GM19463 (cell line): ENCODE measurements at regions not wholly inside any gene's neighbourhood (a gene's known extent, or its start where the extent isn't known, plus 50 kb on each side); places are given as distances from the start of the nearest gene placed in this dataset.

Source experiments
- ATAC-seq: cut with Tn5 transposase; IDR thresholded peaks from one replicate; pipeline ENCODE4 v1.9.1; 2021; ENCODE audit warnings: mild to moderate bottlenecking, moderate library complexity; ENCODE audit not compliant: unreplicated experiment

DNA sequence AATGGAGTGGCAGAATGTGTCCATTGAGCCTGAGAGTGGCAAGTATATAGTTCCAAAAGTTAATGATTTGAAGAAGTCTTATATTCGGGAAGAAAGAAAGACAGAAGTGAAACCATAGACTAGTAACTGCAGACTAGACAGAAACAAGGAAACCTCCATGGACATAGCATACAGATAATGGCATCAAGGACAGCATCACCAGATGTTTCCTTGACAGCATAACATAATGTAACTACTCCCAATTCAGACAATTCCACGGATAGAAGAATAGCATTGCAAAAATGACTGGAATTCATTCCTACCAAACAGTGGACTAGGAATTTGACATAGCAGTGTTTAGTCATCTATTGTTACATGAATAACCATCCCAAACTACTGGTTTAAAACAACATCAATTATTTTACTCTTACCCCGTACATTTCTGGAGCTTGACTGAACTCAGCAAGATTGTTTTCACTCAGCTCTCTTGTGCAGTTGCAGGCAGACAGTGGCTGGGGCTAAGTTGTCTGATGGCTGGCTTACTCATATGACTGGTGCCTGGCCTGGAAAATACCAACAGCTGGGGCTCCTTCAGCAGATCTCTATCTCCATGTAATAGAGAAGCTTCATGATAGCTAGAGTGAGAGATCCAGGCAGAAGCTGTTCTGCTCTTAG, 109.7 kb upstream of the GADL1 start:
- ATAC-seq: peak; percentile 66

DNA sequence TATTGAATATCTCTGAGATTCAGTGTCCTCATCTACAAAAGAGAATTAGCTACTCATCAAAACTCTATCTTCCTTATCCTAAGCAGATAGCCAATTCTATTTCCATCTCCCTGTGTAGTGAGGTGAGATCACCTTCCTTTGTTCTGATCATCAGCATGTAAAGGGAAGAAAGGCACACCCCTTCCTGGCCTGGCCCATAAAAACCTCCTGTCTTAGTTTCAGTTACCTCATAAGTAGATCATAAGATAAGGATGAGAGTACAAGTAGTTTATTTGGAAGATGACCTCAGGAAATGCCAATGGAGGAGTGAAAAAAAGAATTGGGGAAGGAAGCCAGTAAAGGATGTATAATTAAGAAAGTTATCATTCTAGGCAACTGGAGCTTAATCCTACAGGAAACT, 114.5 kb upstream of the GADL1 start:
- ATAC-seq: no peak

DNA sequence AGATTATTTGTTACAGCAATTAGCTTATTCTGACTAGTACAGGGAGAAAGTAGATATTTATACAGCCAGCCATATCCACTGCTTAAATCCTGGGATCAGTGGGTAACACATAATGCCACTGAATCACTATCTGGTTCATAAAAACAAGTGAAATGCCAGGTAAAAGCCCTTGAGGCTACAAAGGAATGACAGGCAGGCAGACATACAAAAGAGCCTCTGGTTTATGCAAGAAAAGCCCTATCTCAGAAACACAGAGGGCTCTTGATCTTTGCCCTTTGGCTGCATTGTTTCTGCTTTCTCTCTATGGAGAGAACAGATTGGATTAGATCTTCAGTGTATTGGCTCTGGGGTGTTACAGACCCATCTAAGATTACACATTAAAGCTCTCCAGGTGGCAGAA, 115.4 kb upstream of the GADL1 start:
- no peak for ATAC-seq

DNA sequence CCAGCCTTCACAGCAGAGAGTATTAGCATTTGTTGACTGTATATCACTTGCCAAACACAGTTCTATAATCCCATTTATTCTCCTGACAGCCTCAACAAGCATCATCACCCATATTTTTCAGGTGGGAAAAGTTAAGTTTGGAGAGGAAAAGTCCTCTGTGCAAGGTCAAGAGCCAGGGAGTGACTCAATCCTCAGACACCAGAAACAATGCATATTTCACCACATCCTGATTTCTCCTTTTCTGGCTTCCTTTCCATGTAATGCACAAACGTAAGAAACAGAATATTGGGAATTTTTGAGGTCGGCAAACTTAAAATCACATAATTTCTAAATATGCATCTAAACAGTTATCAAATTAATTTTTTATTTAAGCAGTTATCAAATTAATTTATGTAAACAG, 116.0 kb upstream of the GADL1 start:
- ATAC-seq: no peak

DNA sequence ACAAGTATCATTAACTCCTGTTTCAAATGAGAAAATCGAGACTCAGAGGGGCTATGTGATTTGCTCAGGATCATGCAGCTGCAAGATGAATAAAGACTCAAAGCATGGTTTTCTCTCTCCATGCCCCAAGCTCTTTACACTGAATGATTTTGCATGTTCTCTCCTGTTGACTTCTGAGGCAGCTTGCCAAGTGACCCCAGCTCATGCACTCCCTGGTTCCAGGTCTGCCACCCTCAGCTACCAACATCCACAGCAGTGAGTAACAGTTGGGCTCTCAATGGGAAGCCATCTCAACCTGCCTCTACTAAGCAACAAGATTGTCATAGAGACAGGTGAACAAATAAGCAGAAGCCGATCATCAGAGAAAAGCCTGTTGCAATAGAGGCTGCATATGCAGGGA, 116.9 kb upstream of the GADL1 start:
- ATAC-seq: no peak

DNA sequence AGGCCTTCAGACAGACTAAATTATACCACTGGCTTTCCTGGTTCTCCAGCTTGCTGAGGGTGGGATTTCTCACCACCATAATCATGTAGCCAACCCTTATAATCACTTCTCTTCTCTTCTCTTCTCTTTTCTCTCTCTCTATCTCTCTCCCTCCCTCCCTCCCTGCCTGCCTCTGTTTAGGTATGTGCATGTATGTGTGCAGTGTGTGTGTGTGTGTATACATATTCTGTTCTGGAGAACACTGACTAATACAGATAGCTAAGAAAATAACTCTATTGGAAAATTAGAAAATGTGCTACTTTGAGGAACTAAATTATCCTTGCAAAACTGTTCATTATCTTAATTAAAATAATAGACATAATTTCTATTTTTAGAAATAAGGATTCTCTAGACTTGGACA, 118.6 kb upstream of the GADL1 start:
- ATAC-seq: no peak

DNA sequence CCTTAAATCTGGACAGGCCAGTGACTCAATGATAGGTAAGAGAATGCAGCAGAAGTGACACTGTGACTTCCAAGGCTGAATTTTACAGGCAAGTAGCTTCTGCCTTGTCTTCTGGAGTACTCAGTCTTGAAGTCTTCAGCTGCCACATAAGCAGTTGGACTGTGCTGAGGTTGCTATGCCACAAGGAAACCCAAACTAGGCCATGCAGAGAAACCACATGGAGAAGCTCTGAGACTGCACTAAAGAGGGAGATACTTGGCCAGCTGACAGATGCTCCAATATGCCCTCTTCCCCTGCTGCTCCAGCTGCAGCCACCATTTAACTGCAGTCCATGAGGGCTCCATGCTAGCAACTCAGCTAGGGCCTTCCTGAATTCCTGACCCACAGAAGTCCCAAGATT, 119.4 kb upstream of the GADL1 start:
- ATAC-seq: no peak

DNA sequence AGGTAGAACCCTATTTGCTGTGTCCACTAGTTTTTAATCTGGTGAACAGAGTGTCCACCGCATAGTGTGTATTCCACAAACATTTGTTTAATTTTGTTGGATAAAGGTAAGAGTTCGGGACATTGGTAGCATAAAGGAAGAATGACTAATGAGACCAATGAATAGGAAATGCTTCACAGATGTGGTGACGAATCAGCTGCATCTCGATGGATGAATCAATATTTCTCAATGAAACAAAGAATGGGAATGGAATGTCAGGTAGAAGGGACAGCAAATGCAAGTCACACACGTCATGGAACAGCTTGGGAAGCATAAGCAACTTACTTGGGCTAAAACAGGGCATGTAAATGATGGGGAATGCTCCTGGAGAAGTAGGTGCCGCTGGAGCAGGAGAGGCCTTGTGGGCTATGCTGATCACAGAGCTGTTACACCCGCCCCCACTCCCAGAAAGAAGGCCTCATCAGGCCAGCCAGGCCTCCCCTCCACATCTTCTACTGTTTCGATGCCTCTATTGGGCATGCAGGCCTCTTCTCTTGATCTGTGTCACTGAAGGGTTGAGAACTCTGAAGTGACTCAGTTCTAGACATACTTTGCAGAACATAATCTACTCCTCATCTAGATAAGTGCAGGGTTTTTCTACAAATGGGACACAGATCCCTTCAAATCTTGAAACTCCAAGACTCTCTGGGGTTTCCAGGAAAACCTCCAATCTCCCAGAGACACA, 120.0 kb upstream of the GADL1 start:
- no peak for ATAC-seq

DNA sequence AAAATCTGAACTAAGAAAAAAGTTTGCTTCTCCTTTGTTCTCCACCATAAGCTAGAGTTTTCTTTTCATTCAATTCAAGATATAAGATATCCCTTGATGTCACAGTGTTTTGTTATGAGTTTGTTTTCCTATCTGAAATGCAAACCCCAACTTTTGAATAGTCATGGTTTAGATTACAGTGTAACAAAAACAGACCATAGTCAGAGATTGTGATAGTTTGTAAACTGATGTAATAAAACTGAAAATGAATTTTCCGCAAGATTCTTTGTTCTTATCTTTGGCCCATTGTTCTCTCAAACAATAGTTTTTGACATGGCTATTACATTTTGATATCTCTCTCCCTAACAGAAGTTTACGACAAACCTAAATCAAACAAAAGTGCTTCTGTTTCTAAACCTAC, 121.7 kb upstream of the GADL1 start:
- no peak for ATAC-seq

DNA sequence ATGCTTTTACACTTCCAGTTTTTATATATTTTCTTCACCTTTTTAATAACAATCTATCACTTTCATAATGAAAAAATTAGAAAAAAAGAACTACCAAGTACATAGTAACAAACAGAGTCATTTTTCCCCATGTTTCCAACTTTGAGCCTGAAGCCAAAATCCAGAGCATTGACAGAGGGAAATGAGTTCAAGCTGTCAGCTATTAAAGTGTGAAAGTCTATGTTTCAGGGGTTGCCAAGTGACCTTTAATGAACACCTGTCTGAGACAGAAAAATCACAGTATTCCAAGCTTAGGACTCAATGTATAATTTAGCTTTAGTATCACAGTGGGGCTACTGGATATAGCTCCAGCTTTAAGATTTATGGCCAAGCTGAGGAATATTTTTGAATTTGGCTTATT, 128.3 kb upstream of the GADL1 start:
- ATAC-seq: no peak

DNA sequence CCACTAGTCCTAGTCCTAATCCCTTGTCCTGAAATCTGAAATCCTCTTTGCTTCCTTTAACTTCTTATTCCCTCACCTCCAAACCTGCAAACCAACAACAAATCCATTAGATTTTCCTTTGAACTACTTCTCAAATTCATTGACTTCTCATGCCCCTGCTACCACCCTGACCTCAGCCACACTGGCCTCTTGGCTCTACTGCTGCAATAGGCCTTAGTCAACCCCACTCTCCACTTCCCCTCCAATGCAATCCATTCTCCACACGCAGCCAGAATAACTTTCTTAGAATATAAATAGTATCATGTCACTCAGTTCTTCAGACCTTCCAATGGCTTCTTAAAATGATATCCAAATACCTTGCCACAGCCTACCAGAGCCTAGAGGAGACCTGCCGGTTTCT, 131.1 kb upstream of the GADL1 start:
- no peak for ATAC-seq

DNA sequence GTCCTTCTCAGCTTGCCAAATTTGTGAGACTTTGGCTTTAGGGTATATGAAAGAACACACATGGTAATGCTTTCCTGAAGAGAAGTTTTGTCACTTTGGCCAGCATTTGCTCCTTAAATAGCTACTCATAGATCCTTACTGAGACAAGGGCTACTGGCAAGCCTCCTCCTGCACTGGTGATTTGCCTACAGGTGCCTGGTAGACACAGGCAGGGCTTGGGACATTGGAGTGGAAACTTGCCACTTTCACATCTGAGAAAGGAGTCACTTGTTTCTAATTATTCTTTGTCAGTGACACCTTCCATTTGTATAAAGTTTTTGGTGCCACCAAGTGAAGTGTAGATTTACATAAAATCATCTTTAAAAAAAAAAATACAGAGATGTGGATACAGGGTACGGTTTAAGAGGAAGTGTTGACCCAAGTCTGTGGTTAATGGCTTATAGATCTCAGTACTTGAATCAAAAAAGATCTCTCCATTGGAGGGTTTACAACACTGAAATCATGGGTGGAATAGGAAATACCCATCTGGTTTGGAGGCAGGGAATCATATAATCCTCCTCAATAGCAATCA, 132.8 kb upstream of the GADL1 start:
- ATAC-seq: peak; percentile 75

DNA sequence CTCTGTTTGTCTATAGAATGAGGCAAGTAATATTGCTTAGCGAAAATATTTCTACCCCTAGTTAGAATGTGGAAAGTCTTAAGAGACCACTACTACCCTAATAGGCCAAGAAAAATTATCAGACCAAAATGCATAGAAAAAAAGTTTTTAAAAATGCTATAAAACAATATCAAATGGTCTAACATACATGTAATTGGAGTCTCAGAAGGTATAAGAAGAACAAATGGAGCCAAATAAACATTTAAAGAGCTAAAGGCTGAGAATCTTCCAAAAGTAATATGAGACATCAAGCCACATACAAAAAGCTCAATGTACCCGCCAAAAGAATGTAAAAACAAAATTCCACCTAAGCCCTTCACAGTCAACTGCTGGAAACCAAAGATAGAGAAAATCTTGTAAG, 133.5 kb upstream of the GADL1 start:
- no peak for ATAC-seq

DNA sequence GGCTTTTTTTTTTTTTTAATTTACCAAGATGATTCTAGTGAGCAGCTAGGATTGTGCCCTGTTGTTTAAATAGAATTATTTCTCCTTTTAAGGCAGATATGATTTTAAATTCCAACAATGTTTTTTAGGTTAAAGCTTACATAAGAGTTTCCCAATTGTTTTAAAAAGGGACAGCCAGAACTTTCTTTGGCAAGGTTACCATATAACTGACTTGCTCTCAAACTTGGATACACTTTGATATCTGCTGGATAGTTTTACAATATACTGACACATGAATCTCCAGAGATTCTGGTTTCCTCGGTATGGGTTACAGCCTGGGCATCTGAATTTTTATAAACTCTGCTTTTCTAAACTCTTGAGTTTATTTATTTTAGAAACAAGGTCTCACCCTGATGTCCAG, 134.3 kb upstream of the GADL1 start:
- ATAC-seq: no peak

DNA sequence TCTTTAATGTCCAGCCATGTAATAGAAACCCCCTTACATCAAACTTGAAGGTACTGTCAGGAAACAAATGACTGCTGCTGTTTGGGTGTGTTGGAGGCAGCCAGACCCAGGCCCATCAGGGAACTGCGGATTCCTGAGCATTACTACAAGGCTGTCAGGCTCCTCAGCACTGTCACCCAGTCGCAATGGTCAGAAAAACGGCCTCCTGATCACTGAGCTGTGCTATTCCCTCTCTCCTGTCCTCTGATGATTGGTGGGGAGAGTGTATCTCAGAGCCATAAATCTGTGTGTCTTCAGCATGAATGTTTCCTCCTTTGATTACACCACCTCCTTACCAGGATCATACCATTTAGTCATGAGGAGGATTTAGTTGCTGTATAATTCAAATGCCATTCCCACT, 135.2 kb upstream of the GADL1 start:
- no peak for ATAC-seq

DNA sequence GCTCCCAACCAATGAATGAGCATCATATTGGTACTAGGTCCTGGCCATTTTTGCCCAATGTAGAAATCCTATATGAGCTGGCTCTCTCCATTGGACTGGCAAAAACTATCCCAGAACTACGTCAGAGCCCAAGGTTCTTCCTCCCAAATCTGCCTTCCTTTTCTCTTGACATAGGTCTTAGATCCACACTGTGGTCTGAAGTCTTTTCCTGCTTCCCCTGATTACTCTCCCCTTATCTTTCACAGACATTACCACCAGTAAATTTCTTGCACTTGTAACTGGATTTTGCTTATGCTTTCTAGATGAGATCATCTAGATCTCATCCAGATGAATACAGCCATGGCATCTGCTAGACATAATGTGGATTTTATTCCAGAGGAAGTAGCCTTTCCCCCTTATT, 141.2 kb upstream of the GADL1 start:
- no peak for ATAC-seq

DNA sequence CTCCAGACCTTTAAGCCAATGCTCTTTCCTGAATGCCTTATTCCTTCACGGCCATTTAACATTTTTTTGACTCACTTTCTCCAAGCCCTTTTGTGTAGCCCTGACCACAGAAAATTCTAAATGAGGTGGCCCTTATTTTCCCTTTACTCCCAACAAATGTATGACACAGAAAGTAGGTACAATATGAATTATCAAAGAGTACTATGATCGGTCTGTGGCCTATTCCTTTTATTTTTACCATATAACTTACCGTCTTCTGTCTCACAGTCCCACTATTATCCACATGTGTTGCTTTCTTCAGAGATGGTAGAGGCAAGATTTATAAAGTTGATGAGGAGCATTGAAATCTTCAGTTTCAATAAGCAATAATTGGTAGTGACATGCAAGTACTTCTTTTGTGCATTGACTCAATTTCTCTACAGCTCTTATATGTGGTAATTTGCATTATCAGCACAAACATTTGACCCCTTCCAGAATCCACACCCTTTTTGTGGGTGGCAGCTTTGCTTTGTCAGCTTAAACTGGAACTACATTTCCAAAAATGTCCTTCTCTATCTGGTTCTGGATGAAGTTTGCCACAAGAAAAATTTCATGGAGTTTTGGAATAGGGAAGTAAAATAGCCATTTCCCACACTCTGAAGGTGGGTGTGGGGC, 143.8 kb upstream of the GADL1 start:
- no peak for ATAC-seq

DNA sequence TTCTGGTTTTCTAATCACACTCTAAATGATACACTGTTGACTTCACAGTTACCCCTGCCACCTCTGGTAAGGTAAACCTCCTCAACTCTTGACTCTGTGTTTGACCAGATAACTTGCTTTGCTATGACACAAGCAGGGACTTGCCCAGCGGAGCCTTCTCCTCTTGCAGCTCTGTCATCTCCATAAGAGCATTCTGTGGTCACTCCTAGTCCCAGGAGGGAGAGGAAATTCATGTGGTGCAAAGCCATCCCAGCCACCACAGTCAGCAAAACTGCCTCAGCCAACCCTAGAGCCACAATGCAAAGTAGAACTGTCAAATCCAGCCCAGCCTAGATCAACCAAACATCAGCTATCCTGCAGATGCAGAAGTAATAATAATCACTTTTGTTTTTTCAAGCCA, 144.7 kb upstream of the GADL1 start:
- no peak for ATAC-seq

DNA sequence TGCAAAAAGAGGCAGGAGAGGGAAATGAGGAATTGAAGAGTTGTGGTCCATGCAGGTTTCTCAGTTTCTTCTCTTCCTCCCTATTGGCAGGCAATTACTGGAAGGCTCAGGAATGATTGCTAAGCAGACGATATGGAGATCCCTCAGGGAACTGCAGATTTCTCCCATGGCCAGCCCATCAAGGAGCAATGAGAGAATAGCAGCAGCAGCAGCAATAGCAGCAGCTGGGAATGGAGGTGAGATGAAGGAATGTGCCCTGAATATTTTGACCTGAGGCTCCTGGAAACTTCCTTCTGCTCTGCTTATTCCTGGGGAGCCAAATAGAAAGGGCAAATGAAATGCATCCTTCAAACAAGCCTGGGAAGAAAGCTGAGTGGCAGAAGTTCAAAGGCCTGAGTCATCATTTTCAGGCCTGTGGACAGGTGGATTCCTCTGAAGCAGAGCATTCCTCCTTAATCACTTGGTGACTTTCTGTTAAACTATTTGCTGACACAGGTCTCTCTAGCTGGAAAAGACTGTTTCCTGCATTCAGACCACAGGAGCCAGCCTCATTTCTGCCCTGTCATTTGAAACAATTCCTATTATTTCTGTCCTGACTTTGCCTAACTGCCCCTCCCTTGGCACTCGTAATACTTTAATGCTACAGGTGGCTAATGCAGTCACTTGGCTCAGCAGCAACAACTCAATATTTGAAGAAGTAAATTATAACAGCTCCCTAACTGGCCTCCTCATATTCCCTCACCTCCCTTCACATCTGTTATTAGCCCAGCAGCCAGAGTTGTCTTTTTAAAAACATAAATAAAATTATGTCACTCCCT, 146.9 kb upstream of the GADL1 start:
- ATAC-seq: no peak

DNA sequence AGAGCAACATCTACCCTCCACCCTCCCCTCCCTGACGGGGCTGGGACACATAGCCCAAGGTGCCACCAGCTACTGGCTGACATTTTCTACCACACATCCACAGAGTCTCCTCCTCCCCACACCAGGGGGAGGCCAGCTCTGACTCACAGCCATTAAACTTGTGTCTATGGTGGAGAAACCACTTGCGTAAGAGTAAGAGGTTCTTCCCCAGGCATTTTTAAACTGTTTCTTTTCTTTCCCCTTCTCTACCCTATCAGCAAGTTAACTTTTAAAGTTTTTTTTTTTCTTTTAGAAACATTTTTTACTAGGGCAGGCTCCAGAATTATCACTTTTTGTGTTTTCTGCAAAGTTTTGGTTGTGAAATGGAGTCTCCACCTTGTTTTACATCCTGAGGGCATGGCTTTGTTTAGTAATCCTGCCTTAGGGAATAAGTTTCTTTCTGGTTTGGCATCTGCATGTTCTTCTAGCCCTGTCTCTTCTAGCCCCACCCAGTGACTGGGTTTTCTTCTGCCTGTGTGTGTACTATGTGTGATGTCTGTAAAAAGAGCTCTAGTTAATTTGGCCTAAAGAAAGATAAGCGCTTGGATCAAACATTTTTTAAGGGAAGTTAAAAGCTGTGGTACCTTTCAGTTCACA, 148.8 kb upstream of the GADL1 start:
- no peak for ATAC-seq

DNA sequence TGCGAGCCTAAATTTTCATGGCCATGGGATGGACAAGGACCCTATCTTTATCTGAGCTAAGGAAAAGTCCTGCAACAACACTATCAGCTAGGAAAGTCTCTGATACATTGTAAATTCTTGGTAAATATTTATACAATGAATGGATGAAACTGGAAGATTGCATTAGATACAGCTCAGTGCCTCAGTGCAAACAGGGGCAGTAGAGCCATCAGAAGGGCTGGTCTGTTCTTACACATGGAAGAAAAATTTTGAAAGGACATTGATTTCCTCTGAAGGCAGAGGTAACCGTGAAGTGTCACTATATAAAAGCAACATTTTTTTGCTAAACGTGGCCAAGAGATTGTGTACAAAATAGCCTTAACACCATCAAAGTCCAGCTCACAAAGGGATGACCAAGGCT, 153.2 kb upstream of the GADL1 start:
- ATAC-seq: no peak
